C4-2B (cell line): ENCODE measurements at regions not wholly inside any gene's neighbourhood (a gene's known extent, or its start where the extent isn't known, plus 50 kb on each side); places are given as distances from the start of the nearest gene placed in this dataset.

ENCODE experiments used
- ZFX ChIP-seq: fragments of 450-650 bp; IDR thresholded peaks from 2 replicates; pipeline ENCODE4 v1.6.1; 2017
- TF ChIP-seq, protein P1 (sequence below): fragments of 450-650 bp; conservative IDR thresholded peaks from 2 replicates; pipeline ENCODE4 v1.5.1; 2017; ENCODE audit warnings: mild to moderate bottlenecking

GRCh38 chr5:142397178-142397577 lies 72.4 kb upstream of the SPRY4 start:
- TF ChIP-seq, protein P1, sequence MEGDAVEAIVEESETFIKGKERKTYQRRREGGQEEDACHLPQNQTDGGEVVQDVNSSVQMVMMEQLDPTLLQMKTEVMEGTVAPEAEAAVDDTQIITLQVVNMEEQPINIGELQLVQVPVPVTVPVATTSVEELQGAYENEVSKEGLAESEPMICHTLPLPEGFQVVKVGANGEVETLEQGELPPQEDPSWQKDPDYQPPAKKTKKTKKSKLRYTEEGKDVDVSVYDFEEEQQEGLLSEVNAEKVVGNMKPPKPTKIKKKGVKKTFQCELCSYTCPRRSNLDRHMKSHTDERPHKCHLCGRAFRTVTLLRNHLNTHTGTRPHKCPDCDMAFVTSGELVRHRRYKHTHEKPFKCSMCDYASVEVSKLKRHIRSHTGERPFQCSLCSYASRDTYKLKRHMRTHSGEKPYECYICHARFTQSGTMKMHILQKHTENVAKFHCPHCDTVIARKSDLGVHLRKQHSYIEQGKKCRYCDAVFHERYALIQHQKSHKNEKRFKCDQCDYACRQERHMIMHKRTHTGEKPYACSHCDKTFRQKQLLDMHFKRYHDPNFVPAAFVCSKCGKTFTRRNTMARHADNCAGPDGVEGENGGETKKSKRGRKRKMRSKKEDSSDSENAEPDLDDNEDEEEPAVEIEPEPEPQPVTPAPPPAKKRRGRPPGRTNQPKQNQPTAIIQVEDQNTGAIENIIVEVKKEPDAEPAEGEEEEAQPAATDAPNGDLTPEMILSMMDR: no peak
- TF ChIP-seq ZFX: no peak
